ENCODE measurements at regions not wholly inside any gene's neighbourhood (a gene's known extent, or its start where the extent isn't known, plus 50 kb on each side); places are given as distances from the start of the nearest gene placed in this dataset.

GRCh38 chr1:14521622-14522021 is 76.9 kb upstream of the KAZN start:
- TF ChIP-seq CTCF (IDR thresholded peaks at IDR 0.05) (no peak), EZH2 (IDR thresholded peaks at IDR 0.05; ENCODE audit: borderline replicate concordance, insufficient read depth, low read depth, low read length, poor library complexity, severe bottlenecking) (no peak)
- Histone ChIP-seq H3K27me3 (replicated peaks in 1 of 4; ENCODE audit: control extremely low read depth in 1 of 4, control insufficient read depth in 3 of 4, insufficient read depth in 4 of 4, low read length in 3 of 4) (no peaks in the 10 kb centered on the region), H3K27ac (ENCODE audit: low read length in 2 of 2) (no peak overlapping the region), H3K9me3 (ENCODE audit: control extremely low read depth in 1 of 3, control insufficient read depth in 2 of 3, insufficient read depth in 1 of 3, low read length in 2 of 3) (no peaks in the 10 kb centered on the region), H3K9ac (ENCODE audit: low read length) (no peak overlapping the region), H2AFZ (ENCODE audit: insufficient read depth, low read depth, low read length, poor library complexity, severe bottlenecking) (no peak overlapping the region), H3K4me2 (replicated peaks; ENCODE audit: low read depth, low read length, poor library complexity, severe bottlenecking) (no peak overlapping the region), H3K36me3 (replicated peaks in 1 of 2; ENCODE audit: control extremely low read depth in 1 of 2, control insufficient read depth in 1 of 2, extremely low read depth in 1 of 2, insufficient read depth in 2 of 2, low read length in 1 of 2) (no peaks in the 10 kb centered on the region), H3K4me1 (ENCODE audit: control insufficient read depth in 2 of 2, insufficient read depth in 2 of 2, low read length in 2 of 2) (no peaks in the 10 kb centered on the region), H3K4me3 (ENCODE audit: control extremely low read depth in 1 of 5, extremely low read depth in 1 of 5, insufficient read depth in 1 of 5, low read depth in 2 of 5, low read length in 4 of 5) (no peak overlapping the region), H4K20me1 (ENCODE audit: control insufficient read depth, insufficient read depth, low read length, poor library complexity, severe bottlenecking) (no peaks in the 10 kb centered on the region), H3K79me2 (ENCODE audit: control insufficient read depth, insufficient read depth, low read length) (no peaks in the 10 kb centered on the region)
- H3K9me3 Mint-ChIP-seq (ENCODE audit: insufficient read depth): no peaks in the 10 kb centered on the region
- ATAC-seq (ENCODE audit: low read depth): no peak
- no peak for DNase-seq
- H3K4me1 Mint-ChIP-seq: no peaks in the 10 kb centered on the region
- no peak overlapping the region for H3K4me3 Mint-ChIP-seq
- ChIA-PET CTCF (no interaction called here), POLR2A (no interaction called here)
- no peak overlapping the region for H3K27ac Mint-ChIP-seq
- H3K27me3 Mint-ChIP-seq: peaks cover 11% of the 10 kb centered on the region
- WGBS (ENCODE audit: insufficient coverage): 66% methylated on average over 4 of the region's 6 CpGs
- intact Hi-C loops (cut with micrococcal nuclease): no loop called here

GRCh38 chr1:14522077-14522925 is 76.2 kb upstream of the KAZN start:
- Mint-ChIP-seq H3K4me3 (no peak overlapping the region), H3K4me1 (no peaks in the 10 kb centered on the region), H3K27ac (no peak overlapping the region), H3K27me3 (peaks cover 11% of the 10 kb centered on the region), H3K9me3 (ENCODE audit: insufficient read depth) (no peaks in the 10 kb centered on the region)
- ATAC-seq (ENCODE audit: low read depth) (no peak), DNase-seq (no peak)
- H3K36me3 ChIP-seq (replicated peaks in 1 of 2; ENCODE audit: control extremely low read depth in 1 of 2, control insufficient read depth in 1 of 2, extremely low read depth in 1 of 2, insufficient read depth in 2 of 2, low read length in 1 of 2): no peaks in the 10 kb centered on the region
- H3K9ac ChIP-seq (ENCODE audit: low read length): no peak overlapping the region
- TF ChIP-seq EZH2 (IDR thresholded peaks at IDR 0.05; ENCODE audit: borderline replicate concordance, insufficient read depth, low read depth, low read length, poor library complexity, severe bottlenecking) (no peak), CTCF (IDR thresholded peaks at IDR 0.05) (no peak)
- no peaks in the 10 kb centered on the region for H3K9me3 ChIP-seq (ENCODE audit: control extremely low read depth in 1 of 3, control insufficient read depth in 2 of 3, insufficient read depth in 1 of 3, low read length in 2 of 3)
- H2AFZ ChIP-seq (ENCODE audit: insufficient read depth, low read depth, low read length, poor library complexity, severe bottlenecking): no peak overlapping the region
- intact Hi-C loops (cut with micrococcal nuclease): no loop called here
- H3K4me2 ChIP-seq (replicated peaks; ENCODE audit: low read depth, low read length, poor library complexity, severe bottlenecking): no peak overlapping the region
- ChIA-PET CTCF (no interaction called here), POLR2A (no interaction called here)
- no peaks in the 10 kb centered on the region for H4K20me1 ChIP-seq (ENCODE audit: control insufficient read depth, insufficient read depth, low read length, poor library complexity, severe bottlenecking)
- H3K4me3 ChIP-seq (ENCODE audit: control extremely low read depth in 1 of 5, extremely low read depth in 1 of 5, insufficient read depth in 1 of 5, low read depth in 2 of 5, low read length in 4 of 5): no peak overlapping the region
- no peaks in the 10 kb centered on the region for H3K4me1 ChIP-seq (ENCODE audit: control insufficient read depth in 2 of 2, insufficient read depth in 2 of 2, low read length in 2 of 2)
- H3K27me3 ChIP-seq (replicated peaks in 1 of 4; ENCODE audit: control extremely low read depth in 1 of 4, control insufficient read depth in 3 of 4, insufficient read depth in 4 of 4, low read length in 3 of 4): no peaks in the 10 kb centered on the region
- H3K79me2 ChIP-seq (ENCODE audit: control insufficient read depth, insufficient read depth, low read length): no peaks in the 10 kb centered on the region
- 76% methylated on average over 2 of the region's 9 CpGs for WGBS (ENCODE audit: insufficient coverage)
- no peak overlapping the region for H3K27ac ChIP-seq (ENCODE audit: low read length in 2 of 2)

Data from B cell (primary cell).